GM23248 (cell line): ENCODE measurements at regions not wholly inside any gene's neighbourhood (a gene's known extent, or its start where the extent isn't known, plus 50 kb on each side); places are given as distances from the start of the nearest gene placed in this dataset.

ENCODE experiments used
- EZH2 ChIP-seq: fragments of 200-600 bp; sonication (generic); IDR thresholded peaks from 2 replicates; pipeline ENCODE4 v1.6.1; 2018; ENCODE audit warnings: antibody characterized with exemption, mild to moderate bottlenecking; ENCODE audit not compliant: insufficient read depth, poor library complexity, severe bottlenecking
- EZH2phosphoT487 ChIP-seq: fragments of 200-600 bp; sonication (generic); IDR thresholded peaks from 2 replicates; pipeline ENCODE4 v1.6.1; 2018; ENCODE audit warnings: antibody characterized with exemption, moderate library complexity, mild to moderate bottlenecking, low read depth; ENCODE audit not compliant: insufficient read depth

GRCh38 chr5:8685704-8686103 is 816.8 kb downstream of the MTRR start:
- TF ChIP-seq EZH2 (no peak), EZH2phosphoT487 (no peak)
